Caki2 (cell line): ENCODE measurements at regions not wholly inside any gene's neighbourhood (a gene's known extent, or its start where the extent isn't known, plus 50 kb on each side); places are given as distances from the start of the nearest gene placed in this dataset.
A peak's percentile ranks its signal among the peaks of the same experiment; 100 is the strongest.

Experiments used
- DNase-seq: peaks from one replicate; pipeline ENCODE4 v3.0.0-alpha.2; 2015; ENCODE audit warnings: low read depth
- in situ Hi-C: cut with HindIII; loops from 2 replicates; pipeline ENCODE4 v1.10.0; 2016; ENCODE audit warnings: low sequenced_read_pairs, low pct_unique_long_range_greater_than_20kb, mixed read lengths

- DNase-seq = no peak
- in situ Hi-C loops = no loop called here
Observed at GRCh38 chr20:60867589-60867988, 384.5 kb upstream of the CDH4 start.

- in situ Hi-C loops = no loop called here
- DNase-seq = no peak
Observed at GRCh38 chr20:60868316-60868891, 383.7 kb upstream of the CDH4 start.

GRCh38 chr20:60869087-60869486 is 383.0 kb upstream of the CDH4 start:
- DNase-seq = no peak
- in situ Hi-C loops = no loop called here

GRCh38 chr20:60869625-60870024 is 382.4 kb upstream of the CDH4 start:
- no peak for DNase-seq
- in situ Hi-C loops = no loop called here

DNA sequence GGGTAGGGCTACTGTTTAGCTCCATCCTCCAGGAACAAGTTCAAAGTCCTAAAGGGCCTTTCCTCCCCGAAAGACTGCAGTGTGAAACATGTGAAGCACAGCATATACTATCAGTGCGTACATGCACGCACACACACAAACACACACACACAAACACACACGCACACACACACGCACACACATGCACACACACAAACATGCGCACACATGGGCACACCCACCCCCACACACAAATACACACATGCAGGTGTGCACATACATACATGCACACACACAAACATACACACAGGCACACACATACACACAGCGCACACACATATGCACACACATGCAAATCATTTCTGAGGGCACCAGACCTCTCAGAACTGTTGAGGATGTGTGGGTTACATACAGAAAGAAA is 382.0 kb upstream of the CDH4 start:
- in situ Hi-C loops = no loop called here
- DNase-seq = no peak

DNA sequence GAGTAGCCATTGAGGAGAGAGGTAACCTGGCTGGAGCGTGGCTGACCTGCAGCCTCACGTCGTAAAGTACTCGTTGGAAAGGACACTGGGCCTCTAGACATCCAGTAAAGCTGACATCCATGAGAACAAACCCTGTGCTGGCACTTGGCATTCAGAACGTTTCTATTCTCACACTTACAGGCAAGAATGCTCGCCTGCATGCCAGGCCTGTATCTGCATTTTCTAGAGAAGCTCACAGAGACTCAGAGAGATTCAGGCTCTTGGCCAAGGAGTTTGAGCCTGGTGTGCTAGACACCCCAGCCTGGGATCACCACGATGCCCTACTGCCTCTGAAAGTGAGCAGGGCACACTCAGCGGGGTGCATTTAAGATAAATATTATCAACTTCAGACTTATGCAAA is 379.8 kb upstream of the CDH4 start:
- in situ Hi-C loops = no loop called here

DNA sequence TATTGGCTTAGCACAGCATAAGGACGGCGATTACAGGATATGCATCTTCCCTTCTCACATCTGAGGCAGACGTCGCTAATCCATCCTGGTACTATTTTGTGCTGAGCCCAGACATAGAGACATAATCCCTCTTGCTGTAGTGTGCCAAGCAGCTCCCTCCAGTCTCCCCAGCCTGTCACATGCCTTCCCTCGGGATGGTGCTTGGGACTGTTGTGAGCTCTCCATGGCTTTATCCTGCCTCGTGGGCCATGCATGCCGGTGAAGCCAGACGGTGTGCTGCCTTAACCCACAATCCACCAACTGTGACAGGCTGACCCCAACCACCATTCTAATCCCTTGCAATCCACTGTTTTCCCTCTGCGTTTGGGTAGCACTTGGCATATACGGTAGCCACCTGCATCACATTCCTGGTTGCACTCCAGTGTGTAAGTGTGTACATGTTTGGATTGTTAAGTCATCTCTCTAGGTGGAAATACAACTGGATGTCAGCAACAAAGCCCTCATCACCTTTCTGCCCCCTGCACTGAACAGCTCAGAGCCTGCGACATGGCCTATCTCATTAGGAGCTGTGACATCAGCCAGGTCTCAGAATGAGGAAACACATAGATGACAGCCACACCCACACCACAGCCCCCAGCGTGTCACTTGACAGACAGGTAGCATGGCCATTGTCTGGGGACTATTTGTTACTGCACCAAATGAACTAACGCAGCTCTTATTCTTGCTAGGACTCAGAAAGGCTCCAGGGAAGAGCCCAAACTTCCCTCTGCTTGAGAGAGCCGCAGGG is 374.8 kb upstream of the CDH4 start:
- in situ Hi-C loops = no loop called here

More for the DNA sequence above, 379.8 kb upstream of the CDH4 start:
- no peak for DNase-seq

DNA sequence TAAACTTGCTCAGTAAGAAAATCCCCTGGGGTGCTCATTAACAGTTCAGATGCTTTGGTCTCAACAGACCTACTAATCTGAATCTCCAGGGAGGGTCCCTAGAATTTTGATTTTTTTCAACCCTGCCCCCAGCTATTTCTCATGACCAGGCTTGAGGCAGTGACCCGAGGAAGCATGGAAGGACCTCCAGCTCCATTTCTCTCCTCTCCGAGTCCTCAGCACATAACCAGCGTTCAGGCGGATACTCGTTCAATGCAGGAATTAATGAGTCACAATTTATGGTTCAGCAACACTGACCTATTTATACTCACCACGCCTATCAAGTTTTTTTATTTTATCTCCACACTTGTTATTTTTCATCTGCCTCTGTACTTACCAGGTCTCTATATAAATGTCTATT is 369.2 kb upstream of the CDH4 start:
- in situ Hi-C loops = no loop called here
- DNase-seq = peak; percentile 65

More for the DNA sequence above, 374.8 kb upstream of the CDH4 start:
- no peak for DNase-seq

GRCh38 chr20:60883496-60883895 is 368.6 kb upstream of the CDH4 start:
- in situ Hi-C loops = no loop called here
- peak; percentile 10 for DNase-seq

GRCh38 chr20:60884277-60884676 is 367.8 kb upstream of the CDH4 start:
- in situ Hi-C loops = no loop called here
- DNase-seq = no peak

DNA sequence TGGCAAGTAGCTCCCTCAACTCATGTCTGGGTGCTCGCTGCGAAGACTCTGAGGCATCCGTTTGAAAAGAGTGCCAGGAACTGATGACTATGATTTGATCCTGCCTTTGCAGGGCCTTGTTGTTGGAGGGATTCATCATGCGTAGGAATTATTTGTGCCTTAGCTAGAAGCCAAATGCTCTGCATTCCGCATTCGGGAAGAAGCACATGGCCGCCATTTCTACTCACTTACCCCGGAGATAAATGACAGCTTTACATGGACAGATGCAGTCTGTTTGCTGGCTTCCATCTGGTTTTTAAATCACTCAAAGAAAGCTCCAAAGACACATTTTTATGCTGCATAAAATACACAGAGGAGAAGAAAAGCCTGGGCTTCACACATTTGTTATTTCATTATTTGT is 363.3 kb upstream of the CDH4 start:
- DNase-seq = no peak
- in situ Hi-C loops = no loop called here

GRCh38 chr20:60892095-60892813 is 359.8 kb upstream of the CDH4 start:
- no peak for DNase-seq
- in situ Hi-C loops = no loop called here

GRCh38 chr20:60894091-60894490 is 358.0 kb upstream of the CDH4 start:
- in situ Hi-C loops = no loop called here

DNA sequence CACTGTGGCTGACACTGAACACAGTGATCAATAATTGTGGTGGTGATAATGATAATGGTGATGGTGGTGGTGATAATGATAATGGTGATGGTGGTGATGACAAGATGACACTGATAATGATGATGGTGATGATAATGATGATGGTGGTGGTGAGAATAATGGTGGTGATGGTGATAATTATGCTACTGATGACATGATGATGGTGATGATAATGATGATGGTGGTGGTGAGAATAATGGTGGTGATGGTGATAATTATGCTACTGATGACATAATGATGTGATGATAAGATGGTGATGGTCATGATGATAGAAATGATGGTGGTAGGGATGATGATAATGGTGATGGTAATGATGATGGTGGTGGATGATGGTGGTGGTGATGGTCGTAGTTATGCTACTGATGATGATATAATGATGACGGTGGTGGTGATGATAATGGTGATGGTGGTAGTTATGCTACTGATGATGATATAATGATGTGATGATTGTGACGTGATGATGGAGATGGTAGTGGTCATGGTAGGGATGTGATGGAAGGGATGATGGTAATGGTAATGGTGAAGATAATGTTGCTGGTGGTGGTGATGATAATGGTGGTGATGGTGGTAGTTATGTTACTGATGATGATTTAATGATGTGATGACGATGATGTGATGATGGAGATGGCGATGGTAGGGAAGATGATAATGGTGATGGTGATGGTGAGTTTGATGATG is 356.5 kb upstream of the CDH4 start:
- in situ Hi-C loops = no loop called here
- DNase-seq = no peak

More at GRCh38 chr20:60894091-60894490, 358.0 kb upstream of the CDH4 start:
- DNase-seq = no peak

DNA sequence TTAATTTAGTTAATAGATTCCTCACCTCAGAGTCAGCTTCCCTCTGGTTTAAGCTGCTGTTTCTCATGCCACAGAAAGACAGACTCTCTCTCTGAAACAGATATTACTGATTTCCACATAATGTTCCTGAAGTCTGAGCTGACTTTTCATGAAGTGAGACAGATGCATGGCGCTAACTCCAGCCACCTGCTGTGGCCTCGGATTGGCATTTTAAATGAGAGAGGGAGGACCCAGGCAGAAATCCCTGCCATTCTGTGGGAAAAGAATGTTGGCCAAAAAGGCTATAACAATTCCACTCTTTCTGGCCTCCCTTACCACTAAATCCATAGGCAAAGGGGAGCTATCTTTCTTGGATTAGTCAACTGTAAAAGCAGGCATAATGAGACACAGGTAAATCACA is 354.1 kb upstream of the CDH4 start:
- in situ Hi-C loops = no loop called here
- no peak for DNase-seq

- no peak for DNase-seq
- in situ Hi-C loops = no loop called here
Observed at GRCh38 chr20:60899320-60899719, 352.7 kb upstream of the CDH4 start.

DNA sequence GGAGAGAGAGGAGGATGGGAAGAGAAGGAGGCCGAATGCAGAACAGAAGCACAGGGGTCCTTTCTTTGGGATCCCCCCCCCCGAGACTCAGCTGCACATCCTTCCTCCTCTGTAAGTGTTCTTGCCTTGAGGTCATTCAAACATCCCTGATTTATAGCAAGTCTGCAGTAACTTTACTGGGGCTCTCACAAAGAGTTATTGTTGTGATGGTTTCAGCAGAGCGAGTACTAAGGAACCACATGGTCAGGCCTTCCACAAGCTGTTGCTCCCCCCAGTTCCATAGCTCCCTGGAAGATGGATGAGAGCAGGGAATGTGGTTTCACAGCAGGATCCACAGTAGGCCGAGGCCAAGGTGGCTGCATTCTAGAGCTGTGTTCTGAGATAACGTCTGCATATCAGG is 351.4 kb upstream of the CDH4 start:
- in situ Hi-C loops = no loop called here
- DNase-seq = no peak

GRCh38 chr20:60901831-60902230 is 350.2 kb upstream of the CDH4 start:
- in situ Hi-C loops = no loop called here
- DNase-seq = no peak
